Adipocyte (in vitro differentiated cells): ENCODE measurements at regions not wholly inside any gene's neighbourhood (a gene's known extent, or its start where the extent isn't known, plus 50 kb on each side); places are given as distances from the start of the nearest gene placed in this dataset.

ENCODE experiments used
- DNase-seq: peaks from one replicate; pipeline ENCODE4 v3.0.0-alpha.2; 2015; ENCODE audit warnings: low read depth
- H3K27me3 ChIP-seq: replicated peaks from 2 replicates; pipeline ENCODE4 v1.7.0; 2013; ENCODE audit warnings: mild to moderate bottlenecking, low read length, moderate library complexity; ENCODE audit not compliant: control insufficient read depth, insufficient read depth
- H3K36me3 ChIP-seq: 2 replicates; pipeline ENCODE4 v1.7.0; 2013; ENCODE audit warnings: low read length, mild to moderate bottlenecking, moderate library complexity; ENCODE audit not compliant: control insufficient read depth, insufficient read depth, severe bottlenecking
- H3K4me1 ChIP-seq: 2 replicates; pipeline ENCODE4 v1.7.0; 2013; ENCODE audit warnings: mild to moderate bottlenecking, low read length, moderate library complexity; ENCODE audit not compliant: control insufficient read depth, insufficient read depth
- H3K4me3 ChIP-seq: 2 replicates; pipeline ENCODE4 v1.7.0; 2013; ENCODE audit warnings: mild to moderate bottlenecking, low read length, moderate library complexity
- H3K9ac ChIP-seq: 2 replicates; pipeline ENCODE4 v1.7.0; 2013; ENCODE audit warnings: mild to moderate bottlenecking, low read length, moderate library complexity
- H3K9me3 ChIP-seq: 2 replicates; pipeline ENCODE4 v1.7.0; 2013; ENCODE audit warnings: mild to moderate bottlenecking, low read length, moderate library complexity; ENCODE audit not compliant: control insufficient read depth

GRCh38 chr6:78589436-78589835 lies 277.9 kb upstream of the IRAK1BP1 start:
- Histone ChIP-seq H3K9me3 (no peaks in the 10 kb centered on the region), H3K27me3 (no peaks in the 10 kb centered on the region), H3K9ac (no peak overlapping the region), H3K36me3 (no peaks in the 10 kb centered on the region), H3K4me1 (no peaks in the 10 kb centered on the region), H3K4me3 (no peak overlapping the region)
- DNase-seq, result peak; percentile 28

- Histone ChIP-seq H3K4me1 (peaks cover 3% of the 10 kb centered on the region), H3K9ac (no peak overlapping the region), H3K9me3 (no peaks in the 10 kb centered on the region), H3K36me3 (no peaks in the 10 kb centered on the region), H3K4me3 (no peak overlapping the region), H3K27me3 (no peaks in the 10 kb centered on the region)
- no peak for DNase-seq
Observed at GRCh38 chr6:78593898-78594667, 273.3 kb upstream of the IRAK1BP1 start.

GRCh38 chr6:78594668-78595066 lies 272.7 kb upstream of the IRAK1BP1 start:
- Histone ChIP-seq H3K36me3 (no peaks in the 10 kb centered on the region), H3K9ac (no peak overlapping the region), H3K4me3 (no peak overlapping the region), H3K27me3 (no peaks in the 10 kb centered on the region), H3K9me3 (no peaks in the 10 kb centered on the region), H3K4me1 (peaks cover 3% of the 10 kb centered on the region)
- peak; percentile 20 for DNase-seq

DNA sequence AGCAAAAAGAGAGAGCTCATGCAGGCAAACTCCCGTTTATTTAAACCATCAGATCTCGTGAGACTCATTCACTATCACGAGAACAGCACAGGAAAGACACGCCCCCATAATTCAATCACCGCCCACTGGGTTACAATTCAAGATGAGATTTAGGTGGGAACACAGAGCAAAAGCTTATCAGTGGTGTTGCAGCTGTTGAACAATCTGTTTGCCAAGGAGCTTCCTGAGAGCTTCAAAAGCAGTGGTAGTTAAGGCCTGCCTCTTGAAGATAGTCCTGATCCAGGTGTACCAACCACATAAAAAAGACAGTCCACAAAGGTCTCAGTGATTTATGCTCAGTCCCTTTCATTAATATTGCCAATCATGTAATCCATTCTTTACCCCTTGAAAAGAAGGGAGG lies 269.4 kb upstream of the IRAK1BP1 start:
- DNase-seq, result no peak
- Histone ChIP-seq H3K4me3 (no peak overlapping the region), H3K27me3 (no peaks in the 10 kb centered on the region), H3K9ac (no peak overlapping the region), H3K4me1 (peaks cover 3% of the 10 kb centered on the region), H3K9me3 (no peaks in the 10 kb centered on the region), H3K36me3 (no peaks in the 10 kb centered on the region)

DNA sequence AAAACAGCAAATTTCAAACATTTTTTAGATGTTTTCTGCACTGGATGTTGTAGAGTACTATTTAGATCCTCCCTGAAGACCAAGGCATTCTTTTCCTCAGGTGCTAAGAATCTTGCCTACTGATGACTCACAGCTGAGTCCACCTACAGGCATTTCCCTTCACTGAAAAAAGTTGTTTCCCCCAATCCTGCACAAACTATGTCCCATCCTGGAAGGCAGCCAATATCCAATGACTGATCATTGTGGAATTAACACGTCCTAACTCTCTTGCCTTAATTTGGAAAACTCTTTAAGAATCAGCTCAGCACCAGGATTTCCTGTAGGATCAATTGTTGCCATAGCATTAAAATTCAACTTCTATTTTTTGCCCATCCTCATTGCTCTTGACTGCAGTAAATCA lies 268.4 kb upstream of the IRAK1BP1 start:
- no peaks in the 10 kb centered on the region for H3K9me3 ChIP-seq
- peak; percentile 59 for DNase-seq
- H3K4me3 ChIP-seq, result no peak overlapping the region
- H3K36me3 ChIP-seq, result no peaks in the 10 kb centered on the region
- H3K9ac ChIP-seq, result no peak overlapping the region
- H3K27me3 ChIP-seq, result no peaks in the 10 kb centered on the region
- peaks cover 3% of the 10 kb centered on the region for H3K4me1 ChIP-seq

DNA sequence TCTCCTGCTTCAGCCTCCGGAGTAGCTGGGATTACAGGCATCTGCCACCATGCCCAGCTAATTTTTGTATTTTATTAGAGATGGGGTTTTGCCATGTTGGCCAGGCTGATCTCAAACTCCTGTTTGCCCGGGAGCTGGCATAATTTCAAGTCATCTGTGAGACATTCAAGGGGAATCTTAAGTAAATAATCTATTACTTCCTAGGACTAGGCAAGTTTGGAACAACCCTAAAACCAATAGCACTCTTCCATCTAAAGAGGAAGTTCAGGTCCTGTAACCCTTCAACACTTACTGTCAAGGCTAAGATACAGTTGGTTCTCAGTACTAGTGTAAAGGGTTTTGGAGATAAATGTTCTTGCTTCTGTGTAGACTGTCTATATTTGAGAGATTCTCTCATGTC lies 267.8 kb upstream of the IRAK1BP1 start:
- no peak for DNase-seq
- peaks cover 3% of the 10 kb centered on the region for H3K4me1 ChIP-seq
- H3K27me3 ChIP-seq, result no peaks in the 10 kb centered on the region
- no peaks in the 10 kb centered on the region for H3K9me3 ChIP-seq
- no peaks in the 10 kb centered on the region for H3K36me3 ChIP-seq
- no peak overlapping the region for H3K9ac ChIP-seq
- no peak overlapping the region for H3K4me3 ChIP-seq

DNA sequence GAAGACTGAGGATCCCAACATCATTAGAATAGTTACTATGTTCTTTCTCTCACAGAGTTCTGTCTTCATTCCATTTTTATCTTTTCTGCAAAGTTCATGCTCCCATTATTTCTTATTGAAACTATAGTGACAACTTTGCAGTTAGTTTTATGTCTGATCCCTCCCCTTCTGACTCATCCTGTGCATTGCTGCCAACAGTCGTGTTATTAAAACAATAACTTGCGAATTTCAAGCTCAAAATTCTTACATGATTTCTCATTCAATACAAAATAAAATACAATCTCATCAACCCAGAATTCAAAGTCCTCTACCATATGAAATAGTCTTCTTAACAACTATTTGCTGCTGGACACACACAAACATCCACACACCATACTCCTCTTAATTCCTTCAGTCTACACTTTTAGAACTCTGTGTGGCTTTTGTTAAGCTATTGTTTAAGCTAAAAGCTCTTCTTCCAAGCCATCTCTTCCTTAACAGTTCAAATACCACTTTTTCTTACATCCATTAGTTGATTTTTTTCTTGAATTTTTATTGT lies 261.4 kb upstream of the IRAK1BP1 start:
- Histone ChIP-seq H3K27me3 (no peaks in the 10 kb centered on the region), H3K4me1 (peaks cover 20% of the 10 kb centered on the region), H3K36me3 (no peaks in the 10 kb centered on the region), H3K9ac (peak overlapping the region; percentile 38), H3K4me3 (peak overlapping the region; percentile 57), H3K9me3 (no peaks in the 10 kb centered on the region)
- DNase-seq, result peak; percentile 81

- no peaks in the 10 kb centered on the region for H3K36me3 ChIP-seq
- no peaks in the 10 kb centered on the region for H3K27me3 ChIP-seq
- DNase-seq, result no peak
- no peak overlapping the region for H3K9ac ChIP-seq
- peaks cover 20% of the 10 kb centered on the region for H3K4me1 ChIP-seq
- H3K9me3 ChIP-seq, result no peaks in the 10 kb centered on the region
- no peak overlapping the region for H3K4me3 ChIP-seq
Observed at GRCh38 chr6:78607189-78607588, 260.2 kb upstream of the IRAK1BP1 start.

- peaks cover 20% of the 10 kb centered on the region for H3K4me1 ChIP-seq
- H3K9me3 ChIP-seq, result no peaks in the 10 kb centered on the region
- H3K36me3 ChIP-seq, result no peaks in the 10 kb centered on the region
- no peak for DNase-seq
- no peak overlapping the region for H3K9ac ChIP-seq
- H3K27me3 ChIP-seq, result no peaks in the 10 kb centered on the region
- no peak overlapping the region for H3K4me3 ChIP-seq
Observed at GRCh38 chr6:78611102-78611620, 256.2 kb upstream of the IRAK1BP1 start.

DNA sequence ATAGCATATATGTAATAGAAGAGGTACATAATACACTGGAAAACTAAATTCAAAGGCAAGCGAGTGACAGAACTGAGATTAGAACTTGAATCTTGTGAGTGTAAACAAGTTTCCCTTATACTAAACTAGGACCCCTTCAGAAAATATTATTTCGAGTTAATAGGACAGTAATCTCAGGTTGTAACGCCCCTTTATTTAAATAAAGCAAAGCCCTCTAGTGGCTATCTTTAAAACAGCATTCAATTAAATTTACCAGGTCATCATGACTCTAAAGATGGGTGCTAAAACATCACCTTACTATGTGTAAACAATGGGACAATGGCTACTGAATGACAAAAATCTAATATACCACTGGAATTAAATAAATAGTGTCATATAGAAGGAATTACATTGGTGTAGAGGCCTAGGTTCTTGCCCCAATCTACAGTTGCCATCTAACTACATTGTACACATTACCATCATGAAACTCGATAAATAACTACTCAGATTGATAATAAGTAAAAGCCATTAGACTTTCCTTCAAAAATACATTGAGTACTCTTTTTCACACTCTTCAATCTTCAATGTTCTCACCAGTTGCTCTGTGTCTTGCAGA lies 255.4 kb upstream of the IRAK1BP1 start:
- Histone ChIP-seq H3K36me3 (no peaks in the 10 kb centered on the region), H3K27me3 (no peaks in the 10 kb centered on the region), H3K4me3 (no peak overlapping the region), H3K9ac (no peak overlapping the region), H3K4me1 (peaks cover 13% of the 10 kb centered on the region), H3K9me3 (no peaks in the 10 kb centered on the region)
- peak; percentile 67 for DNase-seq

GRCh38 chr6:78614961-78615360 lies 252.4 kb upstream of the IRAK1BP1 start:
- H3K4me3 ChIP-seq, result peak overlapping the region; percentile 63
- peak; percentile 19 for DNase-seq
- peaks cover 11% of the 10 kb centered on the region for H3K4me1 ChIP-seq
- H3K9ac ChIP-seq, result no peak overlapping the region
- no peaks in the 10 kb centered on the region for H3K36me3 ChIP-seq
- no peaks in the 10 kb centered on the region for H3K9me3 ChIP-seq
- H3K27me3 ChIP-seq, result no peaks in the 10 kb centered on the region
